WTC11 (cell line): ENCODE measurements at regions not wholly inside any gene's neighbourhood (a gene's known extent, or its start where the extent isn't known, plus 50 kb on each side); places are given as distances from the start of the nearest gene placed in this dataset.
"Not testable (repeated sequence)": the region's sequence is repeated elsewhere in the genome, so short reads cannot be mapped to it uniquely, and the experiment has no call there.

Experiments used
- ATAC-seq: fragments of 200-7000 bp; cut with Tn5 transposase; 2 replicates; pipeline ENCODE4 v1.10.0; 2021; ENCODE audit warnings: mild to moderate bottlenecking, moderate library complexity
- CTCF ChIA-PET: fragments of 300-600 bp; sonication (Branson Sonifier 250); formaldehyde crosslinking; loops from one replicate; lab custom pipeline; 2021; ENCODE audit warnings: antibody characterized with exemption; lab: Charles Lee
- POLR2A ChIA-PET: fragments of 350-600 bp; sonication (Branson Sonifier 250); formaldehyde crosslinking; loops from one replicate; lab custom pipeline; 2021; ENCODE audit warnings: antibody characterized with exemption; lab: Charles Lee
- DNase-seq: peaks from one replicate; pipeline ENCODE4 v3.0.0; 2021; ENCODE audit warnings: low spot score
- H3K27ac Mint-ChIP-seq: 2 replicates; pipeline ENCODE4 v1.8.0; 2021; ENCODE audit warnings: mixed read lengths
- H3K27me3 Mint-ChIP-seq: 2 replicates; pipeline ENCODE4 v1.8.0; 2021; ENCODE audit warnings: low read depth, mild to moderate bottlenecking, moderate library complexity, mixed read lengths
- H3K36me3 Mint-ChIP-seq: 2 replicates; pipeline ENCODE4 v1.8.0; 2021; ENCODE audit warnings: mixed read lengths
- H3K4me1 Mint-ChIP-seq: 2 replicates; pipeline ENCODE4 v1.8.0; 2022; ENCODE audit warnings: mixed read lengths
- H3K4me3 Mint-ChIP-seq: 2 replicates; pipeline ENCODE4 v1.8.0; 2021; ENCODE audit warnings: mild to moderate bottlenecking, moderate library complexity, mixed read lengths
- H3K9me3 Mint-ChIP-seq: 2 replicates; pipeline ENCODE4 v1.8.0; 2021; ENCODE audit warnings: mixed read lengths
- ARID4B ChIP-seq: sonication (generic); formaldehyde crosslinking; IDR thresholded peaks from 2 replicates; pipeline ENCODE4 v1.8.0; 2023; ENCODE audit warnings: missing genetic modification reagents, mild to moderate bottlenecking, borderline replicate concordance
- ATF1 ChIP-seq: sonication (generic); formaldehyde crosslinking; IDR thresholded peaks from 2 replicates; pipeline ENCODE4 v1.8.1; 2023; ENCODE audit warnings: mild to moderate bottlenecking, moderate library complexity, missing genetic modification reagents
- CBFB ChIP-seq: sonication (generic); formaldehyde crosslinking; IDR thresholded peaks from 2 replicates; pipeline ENCODE4 v1.8.1; 2022; ENCODE audit warnings: mild to moderate bottlenecking, low read depth, missing genetic modification reagents
- CREM ChIP-seq: sonication (generic); formaldehyde crosslinking; IDR thresholded peaks from 2 replicates; pipeline ENCODE4 v1.8.1; 2022; ENCODE audit warnings: mild to moderate bottlenecking, missing genetic modification reagents, moderate library complexity
- HMGA2 ChIP-seq: fragments of 250-450 bp; sonication (Bioruptor Pico); IDR thresholded peaks from 2 replicates; pipeline ENCODE4 v1.4.0; 2021; ENCODE audit warnings: mild to moderate bottlenecking, moderate library complexity
- HMGXB4 ChIP-seq: sonication (generic); formaldehyde crosslinking; IDR thresholded peaks from 2 replicates; pipeline ENCODE4 v1.8.1; 2023; ENCODE audit warnings: mild to moderate bottlenecking, moderate library complexity, missing genetic modification reagents
- PRRX2 ChIP-seq: fragments of 250-450 bp; sonication (Bioruptor Pico); IDR thresholded peaks from 2 replicates; pipeline ENCODE4 v1.8.0; 2021; ENCODE audit warnings: mild to moderate bottlenecking
- ZMAT4 ChIP-seq: fragments of 250-450 bp; sonication (Bioruptor Pico); IDR thresholded peaks from 2 replicates; pipeline ENCODE4 v1.9.0; 2021; ENCODE audit warnings: mild to moderate bottlenecking
- ZNF138 ChIP-seq: sonication (generic); formaldehyde crosslinking; conservative IDR thresholded peaks from 2 replicates; pipeline ENCODE4 v1.8.1; 2022; ENCODE audit warnings: mild to moderate bottlenecking, moderate library complexity, missing genetic modification reagents
- ZNF263 ChIP-seq: sonication (generic); formaldehyde crosslinking; IDR thresholded peaks from 2 replicates; pipeline ENCODE4 v1.8.1; 2022; ENCODE audit warnings: low read depth, mild to moderate bottlenecking, moderate library complexity, missing genetic modification reagents
- ZNF396 ChIP-seq: fragments of 250-450 bp; sonication (Bioruptor Pico); IDR thresholded peaks from 2 replicates; pipeline ENCODE4 v1.8.0; 2021; ENCODE audit warnings: mild to moderate bottlenecking, moderate library complexity, borderline replicate concordance
- TF ChIP-seq, protein P1 (sequence below): fragments of 250-450 bp; sonication (Bioruptor Pico); IDR thresholded peaks from 2 replicates; pipeline ENCODE4 v1.9.0; 2021; ENCODE audit warnings: moderate library complexity, mild to moderate bottlenecking, inconsistent platforms, borderline replicate concordance
- TF ChIP-seq, protein P2 (sequence below): fragments of 250-450 bp; sonication (Bioruptor Pico); IDR thresholded peaks from 2 replicates; pipeline ENCODE4 v1.9.0; 2021; ENCODE audit warnings: mild to moderate bottlenecking, borderline replicate concordance
- TF ChIP-seq, protein P3 (sequence below): sonication (generic); formaldehyde crosslinking; IDR thresholded peaks from 2 replicates; pipeline ENCODE4 v1.8.0; 2022; ENCODE audit warnings: mild to moderate bottlenecking, missing genetic modification reagents
- TF ChIP-seq, protein P4 (sequence below): sonication (generic); formaldehyde crosslinking; IDR thresholded peaks from 2 replicates; pipeline ENCODE4 v1.8.0; 2022; ENCODE audit warnings: mild to moderate bottlenecking, missing genetic modification reagents

- peaks cover 28% of the 10 kb centered on the region for H3K4me1 Mint-ChIP-seq
- DNase-seq: no peak
- no peaks in the 10 kb centered on the region for H3K36me3 Mint-ChIP-seq
- TF ChIP-seq CREM (CRISPR knock-in tag) (no peak), ARID4B (CRISPR knock-in tag) (no peak)
- TF ChIP-seq, protein P1, sequence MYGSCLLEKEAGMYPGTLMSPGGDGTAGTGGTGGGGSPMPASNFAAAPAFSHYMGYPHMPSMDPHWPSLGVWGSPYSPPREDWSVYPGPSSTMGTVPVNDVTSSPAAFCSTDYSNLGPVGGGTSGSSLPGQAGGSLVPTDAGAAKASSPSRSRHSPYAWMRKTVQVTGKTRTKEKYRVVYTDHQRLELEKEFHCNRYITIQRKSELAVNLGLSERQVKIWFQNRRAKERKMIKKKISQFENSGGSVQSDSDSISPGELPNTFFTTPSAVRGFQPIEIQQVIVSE (CRISPR knock-in tag): no peak
- TF ChIP-seq, all 79 proteins: peak for 0
- Mint-ChIP-seq H3K4me3 (no peak overlapping the region), H3K27me3 (no peaks in the 10 kb centered on the region), H3K9me3 (peaks cover 7% of the 10 kb centered on the region), H3K27ac (no peak overlapping the region)
- CTCF ChIA-PET: interaction anchor here (1.9 kb wide), 1 partner anchor 43 kb away, joined by 4 read pairs; no protein-coding TSS in a partner anchor
- ATAC-seq: no peak
- POLR2A ChIA-PET: no interaction called here
Observed at GRCh38 chr10:63677001-63677400, 155.8 kb downstream of the REEP3 start.

- H3K27me3 Mint-ChIP-seq, DNase-seq, H3K36me3 Mint-ChIP-seq, H3K27ac Mint-ChIP-seq, ATAC-seq, H3K4me3 Mint-ChIP-seq, H3K9me3 Mint-ChIP-seq, CTCF ChIA-PET: not testable (repeated sequence)
- POLR2A ChIA-PET: interaction anchor here (0.6 kb wide), 1 partner anchor 142 kb away, joined by 5 read pairs; no protein-coding TSS in a partner anchor
- H3K4me1 Mint-ChIP-seq: peaks cover 33% of the 10 kb centered on the region
Observed at GRCh38 chr10:63680545-63680944, 159.3 kb downstream of the REEP3 start.

GRCh38 chr10:63681993-63682697 is 160.9 kb downstream of the REEP3 start:
- Mint-ChIP-seq H3K4me1 (peaks cover 35% of the 10 kb centered on the region), H3K27ac (no peak overlapping the region), H3K4me3 (no peak overlapping the region), H3K36me3 (no peaks in the 10 kb centered on the region), H3K27me3 (no peaks in the 10 kb centered on the region; the same call in 1 of the 2 replicates), H3K9me3 (peaks cover 7% of the 10 kb centered on the region)
- ChIA-PET CTCF (interaction anchor here (0.7 to 1.3 kb wide), 2 partner anchors 38 to 295 kb away, joined by 3 to 4 read pairs; no protein-coding TSS in a partner anchor), POLR2A (interaction anchor here (0.5 kb wide), 1 partner anchor 31 kb away, joined by 4 read pairs; no protein-coding TSS in a partner anchor)
- no peak for ATAC-seq
- no peak for DNase-seq
- TF ChIP-seq ZMAT4 (CRISPR knock-in tag) (no peak), ZNF396 (CRISPR knock-in tag) (no peak), CBFB (no peak), HMGA2 (CRISPR knock-in tag) (no peak), PRRX2 (CRISPR knock-in tag) (no peak), ATF1 (no peak), ZNF138 (CRISPR knock-in tag) (no peak), HMGXB4 (CRISPR knock-in tag) (no peak), ZNF263 (no peak)
- TF ChIP-seq, protein P2, sequence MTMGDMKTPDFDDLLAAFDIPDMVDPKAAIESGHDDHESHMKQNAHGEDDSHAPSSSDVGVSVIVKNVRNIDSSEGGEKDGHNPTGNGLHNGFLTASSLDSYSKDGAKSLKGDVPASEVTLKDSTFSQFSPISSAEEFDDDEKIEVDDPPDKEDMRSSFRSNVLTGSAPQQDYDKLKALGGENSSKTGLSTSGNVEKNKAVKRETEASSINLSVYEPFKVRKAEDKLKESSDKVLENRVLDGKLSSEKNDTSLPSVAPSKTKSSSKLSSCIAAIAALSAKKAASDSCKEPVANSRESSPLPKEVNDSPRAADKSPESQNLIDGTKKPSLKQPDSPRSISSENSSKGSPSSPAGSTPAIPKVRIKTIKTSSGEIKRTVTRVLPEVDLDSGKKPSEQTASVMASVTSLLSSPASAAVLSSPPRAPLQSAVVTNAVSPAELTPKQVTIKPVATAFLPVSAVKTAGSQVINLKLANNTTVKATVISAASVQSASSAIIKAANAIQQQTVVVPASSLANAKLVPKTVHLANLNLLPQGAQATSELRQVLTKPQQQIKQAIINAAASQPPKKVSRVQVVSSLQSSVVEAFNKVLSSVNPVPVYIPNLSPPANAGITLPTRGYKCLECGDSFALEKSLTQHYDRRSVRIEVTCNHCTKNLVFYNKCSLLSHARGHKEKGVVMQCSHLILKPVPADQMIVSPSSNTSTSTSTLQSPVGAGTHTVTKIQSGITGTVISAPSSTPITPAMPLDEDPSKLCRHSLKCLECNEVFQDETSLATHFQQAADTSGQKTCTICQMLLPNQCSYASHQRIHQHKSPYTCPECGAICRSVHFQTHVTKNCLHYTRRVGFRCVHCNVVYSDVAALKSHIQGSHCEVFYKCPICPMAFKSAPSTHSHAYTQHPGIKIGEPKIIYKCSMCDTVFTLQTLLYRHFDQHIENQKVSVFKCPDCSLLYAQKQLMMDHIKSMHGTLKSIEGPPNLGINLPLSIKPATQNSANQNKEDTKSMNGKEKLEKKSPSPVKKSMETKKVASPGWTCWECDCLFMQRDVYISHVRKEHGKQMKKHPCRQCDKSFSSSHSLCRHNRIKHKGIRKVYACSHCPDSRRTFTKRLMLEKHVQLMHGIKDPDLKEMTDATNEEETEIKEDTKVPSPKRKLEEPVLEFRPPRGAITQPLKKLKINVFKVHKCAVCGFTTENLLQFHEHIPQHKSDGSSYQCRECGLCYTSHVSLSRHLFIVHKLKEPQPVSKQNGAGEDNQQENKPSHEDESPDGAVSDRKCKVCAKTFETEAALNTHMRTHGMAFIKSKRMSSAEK (CRISPR knock-in tag): no peak
- TF ChIP-seq, protein P3, sequence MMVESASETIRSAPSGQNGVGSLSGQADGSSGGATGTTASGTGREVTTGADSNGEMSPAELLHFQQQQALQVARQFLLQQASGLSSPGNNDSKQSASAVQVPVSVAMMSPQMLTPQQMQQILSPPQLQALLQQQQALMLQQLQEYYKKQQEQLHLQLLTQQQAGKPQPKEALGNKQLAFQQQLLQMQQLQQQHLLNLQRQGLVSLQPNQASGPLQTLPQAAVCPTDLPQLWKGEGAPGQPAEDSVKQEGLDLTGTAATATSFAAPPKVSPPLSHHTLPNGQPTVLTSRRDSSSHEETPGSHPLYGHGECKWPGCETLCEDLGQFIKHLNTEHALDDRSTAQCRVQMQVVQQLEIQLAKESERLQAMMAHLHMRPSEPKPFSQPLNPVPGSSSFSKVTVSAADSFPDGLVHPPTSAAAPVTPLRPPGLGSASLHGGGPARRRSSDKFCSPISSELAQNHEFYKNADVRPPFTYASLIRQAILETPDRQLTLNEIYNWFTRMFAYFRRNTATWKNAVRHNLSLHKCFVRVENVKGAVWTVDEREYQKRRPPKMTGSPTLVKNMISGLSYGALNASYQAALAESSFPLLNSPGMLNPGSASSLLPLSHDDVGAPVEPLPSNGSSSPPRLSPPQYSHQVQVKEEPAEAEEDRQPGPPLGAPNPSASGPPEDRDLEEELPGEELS: no peak
- TF ChIP-seq, protein P4, sequence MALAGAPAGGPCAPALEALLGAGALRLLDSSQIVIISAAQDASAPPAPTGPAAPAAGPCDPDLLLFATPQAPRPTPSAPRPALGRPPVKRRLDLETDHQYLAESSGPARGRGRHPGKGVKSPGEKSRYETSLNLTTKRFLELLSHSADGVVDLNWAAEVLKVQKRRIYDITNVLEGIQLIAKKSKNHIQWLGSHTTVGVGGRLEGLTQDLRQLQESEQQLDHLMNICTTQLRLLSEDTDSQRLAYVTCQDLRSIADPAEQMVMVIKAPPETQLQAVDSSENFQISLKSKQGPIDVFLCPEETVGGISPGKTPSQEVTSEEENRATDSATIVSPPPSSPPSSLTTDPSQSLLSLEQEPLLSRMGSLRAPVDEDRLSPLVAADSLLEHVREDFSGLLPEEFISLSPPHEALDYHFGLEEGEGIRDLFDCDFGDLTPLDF (CRISPR knock-in tag): no peak
